Caco-2 (cell line): ENCODE measurements at regions not wholly inside any gene's neighbourhood (a gene's known extent, or its start where the extent isn't known, plus 50 kb on each side); places are given as distances from the start of the nearest gene placed in this dataset.

Source experiments
- BruUV-seq: library from RNA; stranded (reverse); fragments of 400-500 nt; replicated peaks from 2 replicates; lab custom pipeline; 2021; lab: Mats Ljungman, UMichigan
- CTCF ChIA-PET: fragments of 300-600 bp; sonication (Branson Sonifier 250); formaldehyde crosslinking; loops from one replicate; lab custom pipeline; 2022; ENCODE audit warnings: antibody characterized with exemption; lab: Charles Lee
- POLR2A ChIA-PET: fragments of 300-600 bp; sonication (Branson Sonifier 250); formaldehyde crosslinking; loops from one replicate; lab custom pipeline; 2022; ENCODE audit warnings: antibody characterized with exemption; lab: Charles Lee
- DNase-seq, 2 experiments: peaks; one replicate each; pipeline versions ENCODE4 v3.0.0 to v3.0.0-alpha.2; 2020 to 2022
- H3K27me3 ChIP-seq: replicated peaks from 2 replicates; pipeline ENCODE4 v1.6.0; 2011; ENCODE audit warnings: low read length; ENCODE audit not compliant: control insufficient read depth, insufficient read depth
- H3K36me3 ChIP-seq: 2 replicates; pipeline ENCODE4 v1.5.1; 2011; ENCODE audit warnings: low read length; ENCODE audit not compliant: control insufficient read depth, insufficient read depth
- H3K4me1 ChIP-seq: fragments of 250-450 bp; sonication (Bioruptor Pico); 2 replicates; pipeline ENCODE4 v1.5.1; 2020; ENCODE audit warnings: mild to moderate bottlenecking
- H3K4me3 ChIP-seq: 2 replicates; pipeline ENCODE4 v1.5.1; 2011; ENCODE audit warnings: low read depth, mild to moderate bottlenecking, control low read depth, low read length
- H3K9me3 ChIP-seq: fragments of 250-450 bp; sonication (Bioruptor Pico); 2 replicates; pipeline ENCODE4 v1.5.1; 2020; ENCODE audit warnings: mild to moderate bottlenecking, moderate library complexity
- H3K27ac Mint-ChIP-seq: one replicate; pipeline ENCODE4 v1.8.0; 2022; ENCODE audit warnings: mixed read lengths; ENCODE audit not compliant: unreplicated experiment
- H3K27me3 Mint-ChIP-seq: one replicate; pipeline ENCODE4 v1.8.0; 2022; ENCODE audit warnings: mixed read lengths; ENCODE audit not compliant: insufficient read depth, unreplicated experiment
- H3K36me3 Mint-ChIP-seq: one replicate; pipeline ENCODE4 v1.8.0; 2022; ENCODE audit warnings: mild to moderate bottlenecking, mixed read lengths; ENCODE audit not compliant: insufficient read depth, unreplicated experiment
- H3K4me1 Mint-ChIP-seq: one replicate; pipeline ENCODE4 v1.8.0; 2022; ENCODE audit warnings: low read depth, mixed read lengths; ENCODE audit not compliant: unreplicated experiment
- H3K4me3 Mint-ChIP-seq: one replicate; pipeline ENCODE4 v1.8.0; 2022; ENCODE audit warnings: mild to moderate bottlenecking, moderate library complexity, mixed read lengths; ENCODE audit not compliant: unreplicated experiment
- H3K9me3 Mint-ChIP-seq: one replicate; pipeline ENCODE4 v1.8.0; 2022; ENCODE audit warnings: mixed read lengths; ENCODE audit not compliant: unreplicated experiment
- CTCF ChIP-seq, 2 experiments: fragments of 200-600 bp in 1 of 2; IDR thresholded peaks; 1 replicate in 1 of 2; 2 replicates in 1 of 2; pipeline versions ENCODE4 v1.5.1 to v1.8.0; 2011 to 2022; ENCODE audit warnings: antibody characterized with exemption in 1 of 2, control low read depth in 1 of 2, inconsistent platforms in 1 of 2, low read depth in 1 of 2, low read length in 1 of 2, mild to moderate bottlenecking in 1 of 2, moderate library complexity in 1 of 2; ENCODE audit not compliant: insufficient read depth in 1 of 2, severe bottlenecking in 1 of 2, unreplicated experiment in 1 of 2
- intact Hi-C: fragments of 100-400 bp; cut with micrococcal nuclease; formaldehyde crosslinking; loops from one replicate; pipeline ENCODE4 v1.10.0; 2022; ENCODE audit not compliant: unreplicated experiment

GRCh38 chr15:87569581-87569980 lies 687.0 kb downstream of the NTRK3 start:
- Histone ChIP-seq H3K27me3 (no peaks in the 10 kb centered on the region), H3K9me3 (no peaks in the 10 kb centered on the region), H3K36me3 (no peaks in the 10 kb centered on the region), H3K4me1 (no peaks in the 10 kb centered on the region), H3K4me3 (no peak overlapping the region)
- no TSS peak for BruUV-seq
- Mint-ChIP-seq H3K27ac (no peak overlapping the region), H3K4me3 (no peak overlapping the region), H3K36me3 (no peaks in the 10 kb centered on the region), H3K9me3 (no peaks in the 10 kb centered on the region), H3K4me1 (peaks cover 7% of the 10 kb centered on the region), H3K27me3 (peaks cover 8% of the 10 kb centered on the region)
- ChIA-PET POLR2A (no interaction called here), CTCF (no interaction called here)
- TF ChIP-seq CTCF (IDR thresholded peaks at IDR 0.05; ENCODE audit: insufficient read depth in 1 of 2, low read depth in 1 of 2, low read length in 1 of 2, severe bottlenecking in 1 of 2, unreplicated experiment in 1 of 2): no peak
- intact Hi-C loops: no loop called here
- DNase-seq: no peak

GRCh38 chr15:87567406-87568030 lies 689.0 kb downstream of the NTRK3 start:
- no peak for DNase-seq
- H3K36me3 Mint-ChIP-seq: no peaks in the 10 kb centered on the region
- no peak overlapping the region for H3K27ac Mint-ChIP-seq
- ChIA-PET CTCF (no interaction called here), POLR2A (no interaction called here)
- no peaks in the 10 kb centered on the region for H3K9me3 Mint-ChIP-seq
- no peak for TF ChIP-seq CTCF (IDR thresholded peaks at IDR 0.05; ENCODE audit: insufficient read depth in 1 of 2, low read depth in 1 of 2, low read length in 1 of 2, severe bottlenecking in 1 of 2, unreplicated experiment in 1 of 2)
- no peaks in the 10 kb centered on the region for H3K27me3 ChIP-seq
- H3K4me3 ChIP-seq: no peak overlapping the region
- H3K36me3 ChIP-seq: no peaks in the 10 kb centered on the region
- H3K4me3 Mint-ChIP-seq: no peak overlapping the region
- no TSS peak for BruUV-seq
- no peaks in the 10 kb centered on the region for H3K4me1 ChIP-seq
- no peaks in the 10 kb centered on the region for H3K9me3 ChIP-seq
- peaks cover 8% of the 10 kb centered on the region for H3K27me3 Mint-ChIP-seq
- H3K4me1 Mint-ChIP-seq: peaks cover 7% of the 10 kb centered on the region
- intact Hi-C loops: no loop called here

GRCh38 chr15:87566236-87566635 lies 690.3 kb downstream of the NTRK3 start:
- Histone ChIP-seq H3K36me3 (no peaks in the 10 kb centered on the region), H3K4me3 (no peak overlapping the region), H3K4me1 (no peaks in the 10 kb centered on the region), H3K27me3 (no peaks in the 10 kb centered on the region), H3K9me3 (no peaks in the 10 kb centered on the region)
- Mint-ChIP-seq H3K4me1 (peaks cover under 1% of the 10 kb centered on the region), H3K9me3 (no peaks in the 10 kb centered on the region), H3K4me3 (no peak overlapping the region), H3K27me3 (peaks cover 11% of the 10 kb centered on the region), H3K36me3 (no peaks in the 10 kb centered on the region), H3K27ac (no peak overlapping the region)
- intact Hi-C loops: no loop called here
- no peak for TF ChIP-seq CTCF (IDR thresholded peaks at IDR 0.05; ENCODE audit: insufficient read depth in 1 of 2, low read depth in 1 of 2, low read length in 1 of 2, severe bottlenecking in 1 of 2, unreplicated experiment in 1 of 2)
- no peak for DNase-seq
- CTCF ChIA-PET: no interaction called here
- BruUV-seq: no TSS peak
- POLR2A ChIA-PET: no interaction called here
